22Rv1 (cell line): ENCODE measurements at regions not wholly inside any gene's neighbourhood (a gene's known extent, or its start where the extent isn't known, plus 50 kb on each side); places are given as distances from the start of the nearest gene placed in this dataset.

Source experiments
- H3K27ac ChIP-seq: fragments of 450-650 bp; 2 replicates; pipeline ENCODE4 v1.5.1; 2017
- ZFX ChIP-seq: fragments of 450-650 bp; IDR thresholded peaks from 2 replicates; pipeline ENCODE4 v1.6.1; 2017; ENCODE audit warnings: antibody characterized with exemption, borderline replicate concordance
- TF ChIP-seq, protein P1 (sequence below): fragments of 450-650 bp; IDR thresholded peaks from 2 replicates; pipeline ENCODE4 v1.5.1; 2017; ENCODE audit warnings: mild to moderate bottlenecking

DNA sequence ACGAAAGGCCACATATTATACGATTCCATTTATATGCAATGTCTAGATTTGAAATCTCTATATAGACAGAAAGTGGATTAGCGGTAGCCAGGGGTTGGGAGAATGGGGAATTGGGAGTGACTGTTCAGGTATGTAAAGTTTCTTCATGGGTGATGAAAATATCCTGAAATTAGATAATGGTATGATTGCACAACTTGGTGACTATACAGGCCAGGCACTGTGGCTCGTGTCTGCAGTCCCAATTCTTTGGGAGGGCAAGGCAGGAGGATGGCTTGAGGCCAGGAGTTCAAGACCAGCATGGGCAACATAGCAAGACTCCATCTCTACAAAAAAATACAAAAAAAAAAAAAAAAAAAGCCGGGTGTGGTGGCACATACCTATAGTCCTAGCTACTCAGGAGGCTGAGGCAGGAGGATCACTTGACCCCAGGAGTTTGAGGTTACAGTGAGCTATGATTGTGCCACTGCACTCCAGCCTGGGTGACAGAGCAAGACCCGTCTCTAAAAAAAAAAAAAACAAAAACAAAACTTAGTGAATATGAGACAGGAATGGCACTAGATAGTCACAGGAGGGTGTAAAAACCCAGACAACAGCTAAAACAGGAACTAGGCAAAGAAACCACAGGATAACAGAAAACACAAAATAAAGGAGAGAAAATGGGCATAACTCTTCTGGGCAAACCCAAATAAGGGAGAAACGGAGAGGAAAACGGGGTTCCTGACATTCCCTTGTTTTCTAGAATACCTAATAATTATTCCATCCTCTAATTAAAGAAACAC, 72.1 kb upstream of the ZNF618 start:
- H3K27ac ChIP-seq = no peak overlapping the region
- TF ChIP-seq, protein P1, sequence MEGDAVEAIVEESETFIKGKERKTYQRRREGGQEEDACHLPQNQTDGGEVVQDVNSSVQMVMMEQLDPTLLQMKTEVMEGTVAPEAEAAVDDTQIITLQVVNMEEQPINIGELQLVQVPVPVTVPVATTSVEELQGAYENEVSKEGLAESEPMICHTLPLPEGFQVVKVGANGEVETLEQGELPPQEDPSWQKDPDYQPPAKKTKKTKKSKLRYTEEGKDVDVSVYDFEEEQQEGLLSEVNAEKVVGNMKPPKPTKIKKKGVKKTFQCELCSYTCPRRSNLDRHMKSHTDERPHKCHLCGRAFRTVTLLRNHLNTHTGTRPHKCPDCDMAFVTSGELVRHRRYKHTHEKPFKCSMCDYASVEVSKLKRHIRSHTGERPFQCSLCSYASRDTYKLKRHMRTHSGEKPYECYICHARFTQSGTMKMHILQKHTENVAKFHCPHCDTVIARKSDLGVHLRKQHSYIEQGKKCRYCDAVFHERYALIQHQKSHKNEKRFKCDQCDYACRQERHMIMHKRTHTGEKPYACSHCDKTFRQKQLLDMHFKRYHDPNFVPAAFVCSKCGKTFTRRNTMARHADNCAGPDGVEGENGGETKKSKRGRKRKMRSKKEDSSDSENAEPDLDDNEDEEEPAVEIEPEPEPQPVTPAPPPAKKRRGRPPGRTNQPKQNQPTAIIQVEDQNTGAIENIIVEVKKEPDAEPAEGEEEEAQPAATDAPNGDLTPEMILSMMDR = no peak
- TF ChIP-seq ZFX = no peak

DNA sequence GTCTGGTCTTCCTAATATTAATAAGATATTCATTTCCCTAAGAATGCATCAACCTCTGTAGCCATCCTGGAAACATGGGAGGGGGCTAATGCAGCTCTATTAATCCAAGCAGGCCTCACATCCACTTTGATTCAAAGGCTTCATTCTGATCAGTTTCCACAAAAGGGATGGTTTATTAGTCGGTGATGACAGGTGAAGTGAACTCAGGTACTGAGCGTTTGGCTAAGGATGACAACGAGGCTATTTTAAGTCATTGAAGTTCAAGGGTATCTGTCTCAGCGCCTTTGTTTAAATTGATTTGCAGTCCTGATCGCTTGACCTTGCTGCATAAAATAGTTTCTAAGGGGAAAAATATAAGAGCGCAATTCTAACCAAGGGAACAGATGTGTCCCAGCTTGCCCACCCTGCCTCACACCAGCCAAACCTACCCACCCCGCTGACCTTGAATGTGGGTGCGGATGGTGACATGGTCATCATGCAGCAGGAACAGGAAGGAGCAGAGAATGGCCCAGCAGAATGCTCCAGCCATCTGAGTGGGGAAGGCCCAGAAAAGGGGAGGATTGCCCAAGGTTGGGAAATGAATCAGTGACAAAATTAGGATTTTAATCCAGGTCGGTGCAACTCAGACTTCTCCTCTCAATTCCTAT, 70.5 kb upstream of the ZNF618 start:
- no peak for TF ChIP-seq ZFX
- TF ChIP-seq, protein P1 = no peak
- no peak overlapping the region for H3K27ac ChIP-seq

DNA sequence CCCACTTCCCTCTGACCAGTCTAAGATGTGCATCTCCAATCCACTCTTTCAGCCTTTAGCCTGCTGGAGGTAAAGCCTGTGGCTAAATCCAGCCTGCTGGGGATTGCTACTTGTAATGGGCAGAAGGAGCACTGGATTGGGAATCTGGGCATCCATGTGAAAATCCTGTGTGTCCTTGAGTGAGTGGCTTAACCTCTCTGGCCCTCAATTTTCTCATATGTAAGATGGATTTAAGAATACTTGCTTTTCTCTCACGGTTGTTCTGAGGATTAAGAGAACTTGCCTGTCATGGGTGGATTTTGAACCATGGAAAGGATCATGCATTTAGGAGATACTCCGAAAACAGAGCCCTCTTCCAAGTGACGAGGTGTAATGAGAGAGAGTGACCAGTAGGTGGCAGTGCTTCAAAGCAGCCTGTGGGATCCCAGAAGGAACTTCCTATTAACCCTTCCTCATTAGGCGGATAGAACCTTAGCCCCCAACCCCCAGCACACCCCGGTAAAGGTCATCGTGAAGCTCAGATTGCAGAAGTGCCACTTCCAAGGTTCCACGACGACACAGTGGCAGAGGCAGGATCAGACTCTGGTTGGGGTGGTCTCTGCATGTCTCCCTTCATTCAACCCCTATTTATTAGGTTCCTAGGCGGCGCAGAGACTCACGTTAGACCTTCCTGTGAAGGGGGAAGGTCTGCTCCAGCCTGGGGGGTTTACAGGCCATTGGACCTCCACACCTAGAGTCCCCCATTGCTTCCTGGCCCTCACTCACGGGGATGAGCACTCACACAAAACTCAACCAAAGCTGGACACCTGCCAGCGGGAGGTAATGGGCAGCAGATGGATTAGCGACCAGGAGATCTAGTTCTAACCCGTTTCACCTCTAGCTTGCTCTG, 68.7 kb upstream of the ZNF618 start:
- TF ChIP-seq ZFX = no peak
- TF ChIP-seq, protein P1 = peak; percentile 93
- no peak overlapping the region for H3K27ac ChIP-seq

DNA sequence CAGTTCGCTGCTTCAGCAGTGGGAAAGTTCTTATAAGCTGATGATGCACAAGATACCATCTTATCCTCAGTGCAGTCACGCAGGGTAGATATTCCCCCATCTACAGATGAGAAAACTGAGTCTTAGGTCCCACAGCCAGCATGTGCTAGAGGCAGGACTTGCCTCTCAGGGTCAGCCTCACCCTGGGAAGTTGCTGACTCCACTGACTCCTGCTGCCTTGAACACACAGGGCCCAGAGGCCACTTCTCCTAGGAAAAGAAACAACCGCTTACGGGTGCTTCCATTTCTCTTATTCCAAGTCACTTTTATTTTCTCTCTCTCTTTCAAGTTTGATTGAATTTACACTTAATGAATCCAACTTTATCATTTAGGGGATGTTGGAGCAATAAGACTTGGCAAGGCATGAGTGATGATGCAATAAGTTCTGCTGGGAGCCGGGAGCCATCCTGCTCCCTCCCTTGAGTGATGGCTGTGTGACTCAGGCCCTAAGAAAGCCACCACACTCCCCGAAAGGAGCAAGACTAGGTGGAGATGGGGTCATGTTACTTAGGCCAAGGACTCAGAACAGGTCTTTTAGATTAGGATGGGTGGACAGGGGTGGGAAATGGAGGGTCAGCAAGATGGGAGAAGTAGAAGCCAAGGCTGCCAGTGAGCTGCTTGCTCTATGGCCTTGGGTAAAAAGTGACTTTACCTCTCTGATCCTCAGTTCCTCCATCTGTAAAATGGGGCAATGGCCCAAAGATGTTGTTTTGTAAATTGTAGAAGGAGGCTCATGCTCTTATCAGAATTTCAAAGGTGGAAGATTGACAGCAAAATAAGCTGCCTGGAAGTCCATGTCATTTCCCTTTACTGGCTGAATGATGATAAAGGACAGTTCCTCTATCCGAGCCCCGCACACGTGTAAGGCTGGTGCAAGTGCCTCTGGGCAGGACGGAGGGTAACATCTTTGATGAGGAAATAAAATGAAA, 67.4 kb upstream of the ZNF618 start:
- H3K27ac ChIP-seq = no peak overlapping the region
- TF ChIP-seq ZFX = no peak
- TF ChIP-seq, protein P1 = no peak

DNA sequence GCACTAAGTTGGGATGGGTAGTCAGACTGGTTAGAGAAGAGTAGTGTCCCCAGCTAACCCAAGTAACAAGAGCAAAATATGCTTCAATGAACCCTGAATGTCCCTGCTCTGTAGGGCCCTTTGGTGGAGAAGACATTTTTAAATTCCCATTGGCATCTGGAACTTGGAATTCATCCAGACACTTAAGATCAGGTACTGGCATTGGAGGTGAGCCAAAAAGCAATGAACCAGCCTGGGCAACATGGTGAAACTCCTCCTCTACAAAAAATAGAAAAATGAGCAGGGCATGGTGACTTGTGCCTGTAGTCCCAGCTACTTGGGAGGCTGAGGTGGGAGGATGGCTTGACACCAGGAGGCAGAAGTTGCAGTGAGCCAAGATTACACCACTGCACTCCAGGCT, 58.9 kb upstream of the ZNF618 start:
- TF ChIP-seq ZFX = no peak
- TF ChIP-seq, protein P1 = no peak
- no peak overlapping the region for H3K27ac ChIP-seq

DNA sequence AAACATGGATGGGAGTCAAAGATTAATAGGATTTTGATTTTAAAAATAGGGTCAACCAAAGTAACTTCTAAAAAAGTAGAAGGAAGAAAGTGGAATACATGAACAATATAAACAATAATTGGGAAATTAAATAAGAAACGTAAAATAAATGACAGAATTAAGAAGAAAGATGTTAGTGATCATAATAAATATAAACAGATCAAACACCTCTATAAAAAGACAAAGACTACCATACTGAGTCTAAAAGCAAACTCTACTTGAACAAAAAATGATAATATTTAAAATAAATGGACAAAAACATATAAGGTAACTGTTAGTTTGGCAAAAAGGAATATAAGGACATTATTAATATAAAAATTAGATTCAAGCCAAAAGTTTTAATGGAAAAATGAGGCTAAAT, 57.7 kb upstream of the ZNF618 start:
- no peak overlapping the region for H3K27ac ChIP-seq

DNA sequence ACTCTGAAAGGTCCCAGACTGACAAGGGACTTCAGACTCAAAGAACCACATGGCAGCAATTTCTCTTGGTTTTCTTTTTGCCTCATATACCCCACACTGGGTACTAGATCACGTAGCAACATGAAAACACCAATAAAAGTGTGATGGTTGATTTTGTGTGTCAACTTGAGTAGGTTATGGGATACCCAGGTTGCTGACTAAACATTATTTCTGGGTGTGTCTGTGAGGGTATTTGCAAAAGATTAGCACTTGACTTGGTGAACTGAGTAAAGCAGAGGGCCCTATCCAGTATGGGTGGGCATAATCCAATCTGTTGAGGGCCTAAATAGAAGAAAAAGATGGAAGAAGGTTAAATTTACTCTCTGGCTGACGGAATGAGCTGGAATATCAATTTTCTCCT, 53.8 kb upstream of the ZNF618 start:
- no peak for TF ChIP-seq ZFX
- TF ChIP-seq, protein P1 = no peak
- no peak overlapping the region for H3K27ac ChIP-seq

More for the DNA sequence above, 57.7 kb upstream of the ZNF618 start:
- TF ChIP-seq ZFX = no peak
